ENCODE measurements at regions not wholly inside any gene's neighbourhood (a gene's known extent, or its start where the extent isn't known, plus 50 kb on each side); places are given as distances from the start of the nearest gene placed in this dataset.
"Not testable (repeated sequence)": the region's sequence is repeated elsewhere in the genome, so short reads cannot be mapped to it uniquely, and the experiment has no call there.

DNA sequence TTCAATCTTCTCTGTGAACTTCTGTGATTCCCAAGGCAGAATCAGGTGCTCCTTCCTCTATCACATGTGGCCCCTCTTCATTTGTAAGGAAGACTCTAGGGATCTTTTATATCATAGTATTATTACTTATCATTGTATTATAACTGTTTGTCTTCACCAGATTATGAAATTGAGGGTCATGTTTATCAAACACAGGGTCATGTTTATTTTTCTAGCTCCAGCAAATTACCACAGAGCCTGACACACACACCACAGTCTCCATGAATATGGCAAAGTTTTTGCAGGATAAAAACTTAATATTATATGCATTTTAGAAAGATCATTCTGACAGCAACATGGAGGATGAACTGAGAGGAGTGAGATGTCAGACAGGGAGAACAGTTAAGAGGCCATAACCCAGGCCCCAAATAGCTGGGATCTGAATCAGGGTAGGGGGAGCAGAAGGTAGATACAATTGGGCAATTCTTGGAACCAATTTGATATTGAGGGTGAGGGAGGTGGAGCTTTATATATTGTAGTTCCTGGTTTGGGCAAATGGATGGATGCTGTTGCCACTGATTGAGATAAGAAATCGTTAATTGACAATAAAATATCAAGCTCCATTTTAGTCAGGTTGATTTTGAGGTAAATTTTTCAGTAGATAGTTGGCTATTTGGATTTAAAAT lies 130.7 kb downstream of the DHRS2 start:
- Histone ChIP-seq H3K9me3 (ENCODE audit: control insufficient read depth, insufficient read depth, low read length) (no peaks in the 10 kb centered on the region), H3K4me1 (ENCODE audit: control insufficient read depth, insufficient read depth, low read length) (no peaks in the 10 kb centered on the region), H3K27me3 (ENCODE audit: control insufficient read depth, insufficient read depth, low read length) (no peaks in the 10 kb centered on the region), H3K9ac (ENCODE audit: low read depth, low read length) (no peak overlapping the region), H3K4me3 (ENCODE audit: low read depth, low read length) (no peak overlapping the region), H3K36me3 (ENCODE audit: control insufficient read depth, insufficient read depth, low read length) (no peaks in the 10 kb centered on the region)

- H3K36me3 ChIP-seq (ENCODE audit: control insufficient read depth, insufficient read depth, low read length); H3K9me3 ChIP-seq (ENCODE audit: control insufficient read depth, insufficient read depth, low read length): not testable (repeated sequence)
Observed at GRCh38 chr14:23769221-23769728, 133.1 kb downstream of the DHRS2 start.

GRCh38 chr14:23773981-23774380 lies 137.8 kb downstream of the DHRS2 start:
- no peak overlapping the region for H3K9ac ChIP-seq (ENCODE audit: low read depth, low read length)
- H3K36me3 ChIP-seq (ENCODE audit: control insufficient read depth, insufficient read depth, low read length) = no peaks in the 10 kb centered on the region
- H3K4me3 ChIP-seq (ENCODE audit: low read depth, low read length) = no peak overlapping the region
- H3K27me3 ChIP-seq (ENCODE audit: control insufficient read depth, insufficient read depth, low read length) = no peaks in the 10 kb centered on the region
- H3K4me1 ChIP-seq (ENCODE audit: control insufficient read depth, insufficient read depth, low read length) = no peaks in the 10 kb centered on the region
- H3K9me3 ChIP-seq (ENCODE audit: control insufficient read depth, insufficient read depth, low read length) = no peaks in the 10 kb centered on the region

More at GRCh38 chr14:23769221-23769728, 133.1 kb downstream of the DHRS2 start:
- H3K27me3 ChIP-seq (ENCODE audit: control insufficient read depth, insufficient read depth, low read length); H3K9ac ChIP-seq (ENCODE audit: low read depth, low read length); H3K4me3 ChIP-seq (ENCODE audit: low read depth, low read length); H3K4me1 ChIP-seq (ENCODE audit: control insufficient read depth, insufficient read depth, low read length): not testable (repeated sequence)

DNA sequence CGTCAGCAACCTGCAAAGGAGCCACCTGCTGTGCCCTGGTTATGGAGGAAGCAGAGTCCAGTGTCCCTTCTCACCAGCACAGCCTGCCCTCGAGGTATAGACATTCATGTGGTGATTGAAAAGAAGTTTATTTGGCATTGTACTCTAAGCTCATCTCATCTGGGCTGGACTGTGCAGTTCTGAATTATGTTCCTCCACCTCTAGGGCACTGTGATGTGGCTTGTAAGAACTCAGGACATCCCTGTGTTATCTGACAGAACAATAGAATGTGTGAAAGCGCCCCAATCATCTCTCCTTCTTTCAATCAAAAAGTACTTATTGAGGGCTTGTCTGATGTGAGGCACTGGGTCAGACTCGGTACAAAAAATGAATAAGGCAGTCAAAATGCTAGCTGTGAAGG lies 140.1 kb downstream of the DHRS2 start:
- Histone ChIP-seq H3K9ac (ENCODE audit: low read depth, low read length) (no peak overlapping the region), H3K4me1 (ENCODE audit: control insufficient read depth, insufficient read depth, low read length) (no peaks in the 10 kb centered on the region), H3K36me3 (ENCODE audit: control insufficient read depth, insufficient read depth, low read length) (no peaks in the 10 kb centered on the region), H3K9me3 (ENCODE audit: control insufficient read depth, insufficient read depth, low read length) (no peaks in the 10 kb centered on the region), H3K4me3 (ENCODE audit: low read depth, low read length) (no peak overlapping the region), H3K27me3 (ENCODE audit: control insufficient read depth, insufficient read depth, low read length) (no peaks in the 10 kb centered on the region)

GRCh38 chr14:23785208-23785607 lies 149.0 kb downstream of the DHRS2 start:
- Histone ChIP-seq H3K4me3 (ENCODE audit: low read depth, low read length) (no peak overlapping the region), H3K9ac (ENCODE audit: low read depth, low read length) (no peak overlapping the region), H3K4me1 (ENCODE audit: control insufficient read depth, insufficient read depth, low read length) (no peaks in the 10 kb centered on the region), H3K9me3 (ENCODE audit: control insufficient read depth, insufficient read depth, low read length) (no peaks in the 10 kb centered on the region), H3K27me3 (ENCODE audit: control insufficient read depth, insufficient read depth, low read length) (no peaks in the 10 kb centered on the region), H3K36me3 (ENCODE audit: control insufficient read depth, insufficient read depth, low read length) (no peaks in the 10 kb centered on the region)

DNA sequence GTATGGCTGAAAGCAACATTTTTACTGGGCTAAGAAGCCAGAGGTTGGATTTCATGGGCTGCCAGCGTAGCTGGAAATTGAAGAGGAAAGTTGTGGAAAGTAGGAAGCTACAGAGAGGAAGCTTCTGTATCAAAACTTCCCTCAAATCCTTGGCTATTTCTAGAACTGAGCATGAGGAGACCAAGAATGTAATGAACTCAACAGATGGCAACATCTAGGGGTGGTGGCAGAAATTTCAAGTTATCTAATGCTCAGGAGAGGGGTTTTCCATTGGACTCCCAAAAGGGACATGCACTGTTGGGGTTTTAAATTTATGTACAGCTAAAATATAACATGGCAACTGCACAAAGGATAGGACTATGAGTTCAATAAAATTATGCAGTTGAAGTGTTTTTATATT lies 151.3 kb downstream of the DHRS2 start:
- Histone ChIP-seq H3K36me3 (ENCODE audit: control insufficient read depth, insufficient read depth, low read length) (no peaks in the 10 kb centered on the region), H3K4me1 (ENCODE audit: control insufficient read depth, insufficient read depth, low read length) (no peaks in the 10 kb centered on the region), H3K9me3 (ENCODE audit: control insufficient read depth, insufficient read depth, low read length) (no peaks in the 10 kb centered on the region), H3K27me3 (ENCODE audit: control insufficient read depth, insufficient read depth, low read length) (no peaks in the 10 kb centered on the region), H3K9ac (ENCODE audit: low read depth, low read length) (no peak overlapping the region), H3K4me3 (ENCODE audit: low read depth, low read length) (no peak overlapping the region)

GRCh38 chr14:23789696-23790095 lies 153.5 kb downstream of the DHRS2 start:
- no peaks in the 10 kb centered on the region for H3K9me3 ChIP-seq (ENCODE audit: control insufficient read depth, insufficient read depth, low read length)
- H3K4me1 ChIP-seq (ENCODE audit: control insufficient read depth, insufficient read depth, low read length) = no peaks in the 10 kb centered on the region
- no peaks in the 10 kb centered on the region for H3K36me3 ChIP-seq (ENCODE audit: control insufficient read depth, insufficient read depth, low read length)
- no peak overlapping the region for H3K9ac ChIP-seq (ENCODE audit: low read depth, low read length)
- H3K4me3 ChIP-seq (ENCODE audit: low read depth, low read length) = no peak overlapping the region
- no peaks in the 10 kb centered on the region for H3K27me3 ChIP-seq (ENCODE audit: control insufficient read depth, insufficient read depth, low read length)

DNA sequence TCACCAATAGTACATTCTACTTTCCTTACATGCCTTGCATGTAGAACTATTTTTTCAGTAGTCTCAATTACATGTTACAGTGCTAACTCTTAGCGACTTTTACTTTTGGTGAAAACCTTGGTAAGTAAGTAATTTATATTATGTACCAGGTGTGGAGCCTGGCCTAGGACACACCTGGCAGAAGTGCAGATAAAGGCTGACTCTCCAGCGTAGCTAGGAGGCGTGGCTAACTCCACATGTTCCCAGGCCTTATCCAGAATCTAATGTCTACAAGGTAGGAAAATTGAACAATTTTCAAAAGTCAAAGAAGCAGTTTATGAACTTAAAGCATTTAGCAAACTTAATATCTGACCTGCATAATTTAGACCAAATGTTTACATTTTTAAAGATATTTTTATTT lies 157.4 kb downstream of the DHRS2 start:
- H3K4me1 ChIP-seq (ENCODE audit: control insufficient read depth, insufficient read depth, low read length) = no peaks in the 10 kb centered on the region
- no peaks in the 10 kb centered on the region for H3K36me3 ChIP-seq (ENCODE audit: control insufficient read depth, insufficient read depth, low read length)
- H3K4me3 ChIP-seq (ENCODE audit: low read depth, low read length) = no peak overlapping the region

DNA sequence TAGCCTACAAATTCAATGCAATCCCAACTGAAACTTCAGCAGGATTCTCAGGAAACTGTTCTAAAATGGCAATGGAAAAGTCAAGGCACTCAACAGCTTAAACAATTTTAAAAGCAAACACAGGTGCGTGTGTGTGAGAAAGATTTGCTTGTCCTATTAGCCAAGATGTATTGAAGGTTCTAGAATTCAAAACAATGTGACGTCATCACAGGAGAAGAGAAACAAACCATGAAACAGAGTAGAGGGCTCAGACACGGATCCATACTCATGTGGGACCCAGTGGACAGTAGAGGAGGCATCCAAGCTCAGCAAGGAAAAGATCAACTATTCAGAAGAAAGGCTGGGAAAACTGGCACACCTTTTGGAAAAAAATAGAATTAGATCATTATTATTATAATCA lies 152.8 kb upstream of the DHRS4 start:
- H3K4me3 ChIP-seq (ENCODE audit: low read depth, low read length) = no peak overlapping the region
- H3K27me3 ChIP-seq (ENCODE audit: control insufficient read depth, insufficient read depth, low read length) = no peaks in the 10 kb centered on the region
- H3K9ac ChIP-seq (ENCODE audit: low read depth, low read length) = no peak overlapping the region
- H3K4me1 ChIP-seq (ENCODE audit: control insufficient read depth, insufficient read depth, low read length) = no peaks in the 10 kb centered on the region
- peaks cover 2% of the 10 kb centered on the region for H3K9me3 ChIP-seq (ENCODE audit: control insufficient read depth, insufficient read depth, low read length)
- no peaks in the 10 kb centered on the region for H3K36me3 ChIP-seq (ENCODE audit: control insufficient read depth, insufficient read depth, low read length)

More for the DNA sequence above, 157.4 kb downstream of the DHRS2 start:
- Histone ChIP-seq H3K9me3 (ENCODE audit: control insufficient read depth, insufficient read depth, low read length) (no peaks in the 10 kb centered on the region), H3K27me3 (ENCODE audit: control insufficient read depth, insufficient read depth, low read length) (no peaks in the 10 kb centered on the region), H3K9ac (ENCODE audit: low read depth, low read length) (no peak overlapping the region)

DNA sequence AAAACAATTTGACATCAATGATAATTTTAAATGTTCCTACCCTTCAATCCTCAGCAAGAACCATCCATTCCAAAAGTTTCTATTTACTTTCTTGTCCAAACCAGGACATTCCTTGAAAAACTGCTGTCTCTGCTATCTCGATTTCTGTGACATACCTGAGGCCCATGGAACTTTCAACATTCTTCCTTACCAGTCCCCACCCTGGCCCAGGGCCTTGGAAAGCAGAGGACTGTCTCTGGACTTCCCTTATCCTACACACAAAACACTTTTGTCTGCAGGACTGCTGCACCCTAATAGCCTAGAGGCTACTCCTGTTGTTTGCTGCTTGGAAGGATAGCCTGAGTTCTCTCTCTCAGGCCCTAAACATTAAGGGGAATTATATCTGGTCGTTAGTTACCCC lies 151.8 kb upstream of the DHRS4 start:
- no peak overlapping the region for H3K4me3 ChIP-seq (ENCODE audit: low read depth, low read length)
- no peaks in the 10 kb centered on the region for H3K27me3 ChIP-seq (ENCODE audit: control insufficient read depth, insufficient read depth, low read length)
- no peak overlapping the region for H3K9ac ChIP-seq (ENCODE audit: low read depth, low read length)
- H3K4me1 ChIP-seq (ENCODE audit: control insufficient read depth, insufficient read depth, low read length) = no peaks in the 10 kb centered on the region
- H3K36me3 ChIP-seq (ENCODE audit: control insufficient read depth, insufficient read depth, low read length) = no peaks in the 10 kb centered on the region
- peaks cover 3% of the 10 kb centered on the region for H3K9me3 ChIP-seq (ENCODE audit: control insufficient read depth, insufficient read depth, low read length)

- no peak overlapping the region for H3K9ac ChIP-seq (ENCODE audit: low read depth, low read length)
- no peak overlapping the region for H3K4me3 ChIP-seq (ENCODE audit: low read depth, low read length)
- H3K36me3 ChIP-seq (ENCODE audit: control insufficient read depth, insufficient read depth, low read length) = no peaks in the 10 kb centered on the region
- no peaks in the 10 kb centered on the region for H3K27me3 ChIP-seq (ENCODE audit: control insufficient read depth, insufficient read depth, low read length)
- H3K9me3 ChIP-seq (ENCODE audit: control insufficient read depth, insufficient read depth, low read length) = peaks cover 3% of the 10 kb centered on the region
- H3K4me1 ChIP-seq (ENCODE audit: control insufficient read depth, insufficient read depth, low read length) = no peaks in the 10 kb centered on the region
Observed at GRCh38 chr14:23804817-23805216, 148.8 kb upstream of the DHRS4 start.

GRCh38 chr14:23805761-23806160 lies 147.8 kb upstream of the DHRS4 start:
- Histone ChIP-seq H3K4me3 (ENCODE audit: low read depth, low read length) (no peak overlapping the region), H3K27me3 (ENCODE audit: control insufficient read depth, insufficient read depth, low read length) (no peaks in the 10 kb centered on the region), H3K9me3 (ENCODE audit: control insufficient read depth, insufficient read depth, low read length) (peaks cover 3% of the 10 kb centered on the region), H3K4me1 (ENCODE audit: control insufficient read depth, insufficient read depth, low read length) (no peaks in the 10 kb centered on the region), H3K36me3 (ENCODE audit: control insufficient read depth, insufficient read depth, low read length) (no peaks in the 10 kb centered on the region), H3K9ac (ENCODE audit: low read depth, low read length) (no peak overlapping the region)
